Activated T-helper 9 cell treated with anti-CD3 and anti-CD28 coated beads, Interleukin-2, amount 50 U/mL, for 16 hours (primary cell): ENCODE measurements at regions not wholly inside any gene's neighbourhood (a gene's known extent, or its start where the extent isn't known, plus 50 kb on each side); places are given as distances from the start of the nearest gene placed in this dataset.
A peak's percentile ranks its signal among the peaks of the same experiment; 100 is the strongest.

Experiments
- DNase-seq: peaks from one replicate; pipeline ENCODE4 v3.0.0-alpha.2; 2020; ENCODE audit warnings: low read depth

GRCh38 chr16:79329166-79329521 lies 271.4 kb downstream of the MAF start:
- no peak for DNase-seq

GRCh38 chr16:79328402-79329165 lies 272.0 kb downstream of the MAF start:
- no peak for DNase-seq

GRCh38 chr16:79327836-79328235 lies 272.7 kb downstream of the MAF start:
- no peak for DNase-seq

- no peak for DNase-seq
Measured at GRCh38 chr16:79326549-79326948, 274.0 kb downstream of the MAF start.

- no peak for DNase-seq
Measured at GRCh38 chr16:79325226-79325945, 275.2 kb downstream of the MAF start.

- DNase-seq, result no peak
Measured at GRCh38 chr16:79320956-79321355, 279.6 kb downstream of the MAF start.

- DNase-seq, result no peak
Measured at GRCh38 chr16:79318143-79318899, 282.2 kb downstream of the MAF start.

- no peak for DNase-seq
Measured at GRCh38 chr16:79317521-79317920, 283.0 kb downstream of the MAF start.

GRCh38 chr16:79317026-79317425 lies 283.5 kb downstream of the MAF start:
- no peak for DNase-seq

- peak; percentile 57 for DNase-seq
Measured at GRCh38 chr16:79316004-79316458, 284.5 kb downstream of the MAF start.

GRCh38 chr16:79312502-79312901 lies 288.0 kb downstream of the MAF start:
- no peak for DNase-seq

- no peak for DNase-seq
Measured at GRCh38 chr16:79310710-79311109, 289.8 kb downstream of the MAF start.

GRCh38 chr16:79309606-79310005 lies 290.9 kb downstream of the MAF start:
- no peak for DNase-seq

GRCh38 chr16:79307214-79307613 lies 293.3 kb downstream of the MAF start:
- DNase-seq, result no peak

GRCh38 chr16:79305074-79305473 lies 295.5 kb downstream of the MAF start:
- no peak for DNase-seq

- no peak for DNase-seq
Measured at GRCh38 chr16:79303959-79304387, 296.6 kb downstream of the MAF start.

- DNase-seq, result no peak
Measured at GRCh38 chr16:79303206-79303605, 297.3 kb downstream of the MAF start.

GRCh38 chr16:79302731-79303130 lies 297.8 kb downstream of the MAF start:
- DNase-seq, result no peak

- DNase-seq, result no peak
Measured at GRCh38 chr16:79301051-79301450, 299.5 kb downstream of the MAF start.

- no peak for DNase-seq
Measured at GRCh38 chr16:79298894-79299799, 301.4 kb downstream of the MAF start.

GRCh38 chr16:79298476-79298875 lies 302.1 kb downstream of the MAF start:
- no peak for DNase-seq

GRCh38 chr16:79297805-79298204 lies 302.7 kb downstream of the MAF start:
- no peak for DNase-seq
